ENCODE measurements at regions not wholly inside any gene's neighbourhood (a gene's known extent, or its start where the extent isn't known, plus 50 kb on each side); places are given as distances from the start of the nearest gene placed in this dataset.

DNA sequence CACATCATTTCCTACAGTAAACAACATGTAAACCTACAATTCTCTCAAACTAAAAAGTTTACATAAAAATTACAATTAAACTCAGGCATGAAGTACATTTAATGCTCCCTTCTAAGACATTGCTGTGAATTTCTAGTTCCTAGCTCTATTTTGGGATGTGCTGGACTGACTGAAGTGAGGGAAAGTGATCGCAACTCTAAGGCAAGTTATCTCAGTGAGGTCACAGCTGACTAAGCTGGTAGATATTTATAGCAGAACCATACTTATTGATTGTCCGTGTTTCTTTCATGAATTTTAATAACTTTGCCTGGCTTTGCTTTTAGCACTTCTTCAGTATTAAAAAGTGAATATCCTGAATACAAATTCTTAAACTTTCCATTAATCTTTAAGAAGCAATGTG lies 570.4 kb upstream of the GALNTL6 start:
- TF ChIP-seq, protein P1, sequence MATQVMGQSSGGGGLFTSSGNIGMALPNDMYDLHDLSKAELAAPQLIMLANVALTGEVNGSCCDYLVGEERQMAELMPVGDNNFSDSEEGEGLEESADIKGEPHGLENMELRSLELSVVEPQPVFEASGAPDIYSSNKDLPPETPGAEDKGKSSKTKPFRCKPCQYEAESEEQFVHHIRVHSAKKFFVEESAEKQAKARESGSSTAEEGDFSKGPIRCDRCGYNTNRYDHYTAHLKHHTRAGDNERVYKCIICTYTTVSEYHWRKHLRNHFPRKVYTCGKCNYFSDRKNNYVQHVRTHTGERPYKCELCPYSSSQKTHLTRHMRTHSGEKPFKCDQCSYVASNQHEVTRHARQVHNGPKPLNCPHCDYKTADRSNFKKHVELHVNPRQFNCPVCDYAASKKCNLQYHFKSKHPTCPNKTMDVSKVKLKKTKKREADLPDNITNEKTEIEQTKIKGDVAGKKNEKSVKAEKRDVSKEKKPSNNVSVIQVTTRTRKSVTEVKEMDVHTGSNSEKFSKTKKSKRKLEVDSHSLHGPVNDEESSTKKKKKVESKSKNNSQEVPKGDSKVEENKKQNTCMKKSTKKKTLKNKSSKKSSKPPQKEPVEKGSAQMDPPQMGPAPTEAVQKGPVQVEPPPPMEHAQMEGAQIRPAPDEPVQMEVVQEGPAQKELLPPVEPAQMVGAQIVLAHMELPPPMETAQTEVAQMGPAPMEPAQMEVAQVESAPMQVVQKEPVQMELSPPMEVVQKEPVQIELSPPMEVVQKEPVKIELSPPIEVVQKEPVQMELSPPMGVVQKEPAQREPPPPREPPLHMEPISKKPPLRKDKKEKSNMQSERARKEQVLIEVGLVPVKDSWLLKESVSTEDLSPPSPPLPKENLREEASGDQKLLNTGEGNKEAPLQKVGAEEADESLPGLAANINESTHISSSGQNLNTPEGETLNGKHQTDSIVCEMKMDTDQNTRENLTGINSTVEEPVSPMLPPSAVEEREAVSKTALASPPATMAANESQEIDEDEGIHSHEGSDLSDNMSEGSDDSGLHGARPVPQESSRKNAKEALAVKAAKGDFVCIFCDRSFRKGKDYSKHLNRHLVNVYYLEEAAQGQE (IDR thresholded peaks at IDR 0.05; ENCODE audit: insufficient replicate concordance, low read depth) = no peak
- no peak for TF ChIP-seq POLR2AphosphoS5 (IDR thresholded peaks at IDR 0.05; ENCODE audit: low read depth)
- TF ChIP-seq, protein P2, sequence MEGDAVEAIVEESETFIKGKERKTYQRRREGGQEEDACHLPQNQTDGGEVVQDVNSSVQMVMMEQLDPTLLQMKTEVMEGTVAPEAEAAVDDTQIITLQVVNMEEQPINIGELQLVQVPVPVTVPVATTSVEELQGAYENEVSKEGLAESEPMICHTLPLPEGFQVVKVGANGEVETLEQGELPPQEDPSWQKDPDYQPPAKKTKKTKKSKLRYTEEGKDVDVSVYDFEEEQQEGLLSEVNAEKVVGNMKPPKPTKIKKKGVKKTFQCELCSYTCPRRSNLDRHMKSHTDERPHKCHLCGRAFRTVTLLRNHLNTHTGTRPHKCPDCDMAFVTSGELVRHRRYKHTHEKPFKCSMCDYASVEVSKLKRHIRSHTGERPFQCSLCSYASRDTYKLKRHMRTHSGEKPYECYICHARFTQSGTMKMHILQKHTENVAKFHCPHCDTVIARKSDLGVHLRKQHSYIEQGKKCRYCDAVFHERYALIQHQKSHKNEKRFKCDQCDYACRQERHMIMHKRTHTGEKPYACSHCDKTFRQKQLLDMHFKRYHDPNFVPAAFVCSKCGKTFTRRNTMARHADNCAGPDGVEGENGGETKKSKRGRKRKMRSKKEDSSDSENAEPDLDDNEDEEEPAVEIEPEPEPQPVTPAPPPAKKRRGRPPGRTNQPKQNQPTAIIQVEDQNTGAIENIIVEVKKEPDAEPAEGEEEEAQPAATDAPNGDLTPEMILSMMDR (IDR thresholded peaks at IDR 0.05; ENCODE audit: insufficient read depth, low read length) = no peak

Data from HL-60 (cell line).